OCI-LY7 (cell line): ENCODE measurements at regions not wholly inside any gene's neighbourhood (a gene's known extent, or its start where the extent isn't known, plus 50 kb on each side); places are given as distances from the start of the nearest gene placed in this dataset.

ENCODE experiments used
- EZH2phosphoT487 ChIP-seq: fragments of 200-600 bp; sonication (generic); IDR thresholded peaks from 2 replicates; pipeline ENCODE4 v1.6.1; 2018; ENCODE audit warnings: low read depth, borderline replicate concordance, mild to moderate bottlenecking, mixed run types, antibody characterized with exemption, low read length, moderate library complexity, mixed read lengths
- TF ChIP-seq, protein P1 (sequence below): fragments of 200-600 bp; sonication (generic); conservative IDR thresholded peaks from 2 replicates; pipeline ENCODE4 v1.5.1; 2014; ENCODE audit warnings: mild to moderate bottlenecking, antibody characterized with exemption, low read length, moderate library complexity, mixed read lengths

GRCh38 chr14:34237677-34238076 lies 224.4 kb downstream of the SPTSSA start:
- TF ChIP-seq, protein P1, sequence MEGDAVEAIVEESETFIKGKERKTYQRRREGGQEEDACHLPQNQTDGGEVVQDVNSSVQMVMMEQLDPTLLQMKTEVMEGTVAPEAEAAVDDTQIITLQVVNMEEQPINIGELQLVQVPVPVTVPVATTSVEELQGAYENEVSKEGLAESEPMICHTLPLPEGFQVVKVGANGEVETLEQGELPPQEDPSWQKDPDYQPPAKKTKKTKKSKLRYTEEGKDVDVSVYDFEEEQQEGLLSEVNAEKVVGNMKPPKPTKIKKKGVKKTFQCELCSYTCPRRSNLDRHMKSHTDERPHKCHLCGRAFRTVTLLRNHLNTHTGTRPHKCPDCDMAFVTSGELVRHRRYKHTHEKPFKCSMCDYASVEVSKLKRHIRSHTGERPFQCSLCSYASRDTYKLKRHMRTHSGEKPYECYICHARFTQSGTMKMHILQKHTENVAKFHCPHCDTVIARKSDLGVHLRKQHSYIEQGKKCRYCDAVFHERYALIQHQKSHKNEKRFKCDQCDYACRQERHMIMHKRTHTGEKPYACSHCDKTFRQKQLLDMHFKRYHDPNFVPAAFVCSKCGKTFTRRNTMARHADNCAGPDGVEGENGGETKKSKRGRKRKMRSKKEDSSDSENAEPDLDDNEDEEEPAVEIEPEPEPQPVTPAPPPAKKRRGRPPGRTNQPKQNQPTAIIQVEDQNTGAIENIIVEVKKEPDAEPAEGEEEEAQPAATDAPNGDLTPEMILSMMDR: no peak
- no peak for TF ChIP-seq EZH2phosphoT487
